H9 (cell line): ENCODE measurements at regions not wholly inside any gene's neighbourhood (a gene's known extent, or its start where the extent isn't known, plus 50 kb on each side); places are given as distances from the start of the nearest gene placed in this dataset.

Source experiments
- DNase-seq: peaks from one replicate; pipeline ENCODE4 v3.0.0-alpha.2; 2017
- H2AFZ ChIP-seq: one replicate; pipeline ENCODE4 v1.6.1; 2013; ENCODE audit warnings: mild to moderate bottlenecking, low read length, control low read depth, moderate library complexity
- H2AK5ac ChIP-seq: 2 replicates; pipeline ENCODE4 v1.6.1; 2013; ENCODE audit warnings: low read length, control low read depth, mixed read lengths; ENCODE audit not compliant: insufficient read length
- H2BK120ac ChIP-seq: one replicate; pipeline ENCODE4 v1.6.1; 2013; ENCODE audit warnings: low read depth, mild to moderate bottlenecking, low read length, control low read depth, inconsistent platforms; ENCODE audit not compliant: poor library complexity, severe bottlenecking
- H2BK12ac ChIP-seq: 2 replicates; pipeline ENCODE4 v1.6.1; 2013; ENCODE audit warnings: low read length, control low read depth, mixed read lengths, low read depth; ENCODE audit not compliant: insufficient read length
- H2BK15ac ChIP-seq: 2 replicates; pipeline ENCODE4 v1.6.1; 2013; ENCODE audit warnings: low read depth, low read length, control low read depth
- H2BK20ac ChIP-seq: one replicate; pipeline ENCODE4 v1.6.1; 2013; ENCODE audit warnings: low read depth, mild to moderate bottlenecking, low read length, control low read depth, inconsistent platforms; ENCODE audit not compliant: poor library complexity, severe bottlenecking
- H2BK5ac ChIP-seq: 2 replicates; pipeline ENCODE4 v1.6.1; 2013; ENCODE audit warnings: low read length, control low read depth, mixed read lengths; ENCODE audit not compliant: insufficient read length
- H3K14ac ChIP-seq: 2 replicates; pipeline ENCODE4 v1.6.1; 2013; ENCODE audit warnings: low read length, control low read depth; ENCODE audit not compliant: insufficient read depth
- H3K18ac ChIP-seq: 2 replicates; pipeline ENCODE4 v1.6.1; 2013; ENCODE audit warnings: low read depth, mild to moderate bottlenecking, mixed read lengths, low read length, control low read depth; ENCODE audit not compliant: insufficient read length
- H3K23ac ChIP-seq: 2 replicates; pipeline ENCODE4 v1.6.1; 2013; ENCODE audit warnings: low read length, control low read depth, mixed read lengths, low read depth; ENCODE audit not compliant: insufficient read length
- H3K23me2 ChIP-seq: 2 replicates; pipeline ENCODE4 v1.6.1; 2013; ENCODE audit warnings: low read depth, mild to moderate bottlenecking, mixed read lengths, low read length, control low read depth; ENCODE audit not compliant: insufficient read length, poor library complexity, severe bottlenecking
- H3K27ac ChIP-seq: 2 replicates; pipeline ENCODE4 v1.5.1; 2013; ENCODE audit warnings: low read length, control low read depth, mixed read lengths, low read depth; ENCODE audit not compliant: insufficient read length
- H3K27me3 ChIP-seq: 2 replicates; pipeline ENCODE4 v1.6.1; 2013; ENCODE audit warnings: low read length, control low read depth, inconsistent platforms; ENCODE audit not compliant: insufficient read depth
- H3K4ac ChIP-seq: 2 replicates; pipeline ENCODE4 v1.6.1; 2013; ENCODE audit warnings: low read depth, mild to moderate bottlenecking, control low read depth, inconsistent platforms, low read length, moderate library complexity
- H3K4me1 ChIP-seq: 2 replicates; pipeline ENCODE4 v1.6.1; 2013; ENCODE audit warnings: low read length, control low read depth, inconsistent platforms; ENCODE audit not compliant: insufficient read depth
- H3K4me2 ChIP-seq: 2 replicates; pipeline ENCODE4 v1.6.1; 2013; ENCODE audit warnings: low read length, control low read depth, mixed read lengths; ENCODE audit not compliant: insufficient read length, insufficient read depth
- H3K56ac ChIP-seq: 2 replicates; pipeline ENCODE4 v1.6.1; 2013; ENCODE audit warnings: low read depth, mild to moderate bottlenecking, mixed read lengths, low read length, control low read depth; ENCODE audit not compliant: insufficient read length
- H3K79me1 ChIP-seq: 2 replicates; pipeline ENCODE4 v1.6.1; 2013; ENCODE audit warnings: low read depth, mild to moderate bottlenecking, moderate library complexity, low read length, control low read depth, inconsistent platforms; ENCODE audit not compliant: insufficient read depth, poor library complexity, severe bottlenecking
- H3K79me2 ChIP-seq: 2 replicates; pipeline ENCODE4 v1.6.1; 2013; ENCODE audit warnings: low read length, control low read depth, inconsistent platforms; ENCODE audit not compliant: insufficient read depth
- H3K9ac ChIP-seq: 2 replicates; pipeline ENCODE4 v1.6.1; 2013; ENCODE audit warnings: low read length, control low read depth, mixed read lengths; ENCODE audit not compliant: insufficient read length; ENCODE audit errors: extremely low read depth
- H3K9me3 ChIP-seq: one replicate; pipeline ENCODE4 v1.6.1; 2013; ENCODE audit warnings: low read depth, low read length, inconsistent platforms; ENCODE audit not compliant: control insufficient read depth
- H3T11ph ChIP-seq: one replicate; pipeline ENCODE4 v1.6.1; 2013; ENCODE audit warnings: mild to moderate bottlenecking, low read length, control low read depth, inconsistent platforms
- H4K20me1 ChIP-seq: one replicate; pipeline ENCODE4 v1.6.1; 2013; ENCODE audit not compliant: control insufficient read depth, insufficient read length, insufficient read depth
- H4K5ac ChIP-seq: 2 replicates; pipeline ENCODE4 v1.6.1; 2013; ENCODE audit warnings: low read depth, mild to moderate bottlenecking, mixed read lengths, low read length, control low read depth; ENCODE audit not compliant: insufficient read length
- H4K8ac ChIP-seq: replicated peaks from 2 replicates; pipeline ENCODE4 v1.6.1; 2013; ENCODE audit warnings: low read length, control low read depth, mixed read lengths, low read depth; ENCODE audit not compliant: insufficient read length
- H4K91ac ChIP-seq: 2 replicates; pipeline ENCODE4 v1.6.1; 2013; ENCODE audit warnings: low read depth, mild to moderate bottlenecking, moderate library complexity, mixed read lengths, low read length, control low read depth; ENCODE audit not compliant: insufficient read length
- H3K27ac Mint-ChIP-seq, 3 experiments: 2 replicates in 2 of 3; 3 replicates in 1 of 3; pipeline ENCODE4 v1.8.0; 2020 to 2021; ENCODE audit warnings: mixed read lengths in 3 of 3, mild to moderate bottlenecking in 1 of 3, moderate library complexity in 1 of 3
- H3K27me3 Mint-ChIP-seq: 2 replicates; pipeline ENCODE4 v1.8.0; 2021; ENCODE audit warnings: low read depth, mild to moderate bottlenecking, moderate library complexity, mixed read lengths
- H3K36me3 Mint-ChIP-seq, 3 experiments: 2 replicates in 2 of 3; 3 replicates in 1 of 3; pipeline ENCODE4 v1.8.0; 2020 to 2021; ENCODE audit warnings: low read depth in 3 of 3, mixed read lengths in 3 of 3; ENCODE audit not compliant: insufficient read depth in 1 of 3
- H3K4me1 Mint-ChIP-seq, 2 experiments: 2 replicates each; pipeline ENCODE4 v1.8.0; 2020; ENCODE audit warnings: mixed read lengths in 2 of 2
- H3K4me3 Mint-ChIP-seq, 2 experiments: 2 replicates in 1 of 2; 3 replicates in 1 of 2; pipeline ENCODE4 v1.8.0; 2020 to 2021; ENCODE audit warnings: mild to moderate bottlenecking in 2 of 2, mixed read lengths in 2 of 2, moderate library complexity in 1 of 2
- H3K9me3 Mint-ChIP-seq, 2 experiments: 2 replicates in 1 of 2; 3 replicates in 1 of 2; pipeline ENCODE4 v1.8.0; 2020; ENCODE audit warnings: mild to moderate bottlenecking in 2 of 2, mixed read lengths in 2 of 2, moderate library complexity in 1 of 2
- CTCF ChIP-seq: fragments of 200-600 bp; sonication (generic); conservative IDR thresholded peaks from 3 replicates; pipeline ENCODE4 v1.8.0; 2021; ENCODE audit warnings: antibody characterized with exemption, mild to moderate bottlenecking
- WGBS: extraction: QIAGEN DNeasy Blood & Tissue Kit; methylation state at CpG from one replicate; pipeline ENCODE4 v1.1.7; 2013; ENCODE audit warnings: missing lambda C conversion rate, low lambda C conversion rate, mixed read lengths; ENCODE audit not compliant: insufficient read length; ENCODE audit errors: extremely low coverage; 5-methylcytosine and 5-hydroxymethylcytosine counted together

- Histone ChIP-seq H4K5ac (no peak overlapping the region), H2BK120ac (no peak overlapping the region), H3T11ph (no peak overlapping the region), H4K8ac (no peak overlapping the region), H3K27me3 (no peaks in the 10 kb centered on the region), H3K9me3 (no peaks in the 10 kb centered on the region), H3K79me1 (no peaks in the 10 kb centered on the region), H3K23ac (no peak overlapping the region), H4K20me1 (no peaks in the 10 kb centered on the region), H2BK15ac (no peak overlapping the region), H3K14ac (no peak overlapping the region), H3K4me1 (no peaks in the 10 kb centered on the region), H3K79me2 (no peaks in the 10 kb centered on the region), H4K91ac (no peak overlapping the region), H2BK12ac (no peak overlapping the region), H3K9ac (no peak overlapping the region), H3K4ac (no peak overlapping the region), H3K23me2 (no peaks in the 10 kb centered on the region), H3K18ac (no peak overlapping the region), H3K4me2 (no peak overlapping the region), H2BK5ac (no peak overlapping the region), H2AFZ (no peak overlapping the region), H3K56ac (no peak overlapping the region), H2AK5ac (no peak overlapping the region), H3K27ac (no peak overlapping the region), H2BK20ac (no peak overlapping the region)
- Mint-ChIP-seq H3K27me3 (peaks cover 8% of the 10 kb centered on the region), H3K9me3 (no peaks in the 10 kb centered on the region; a peak in 1 of 5 replicates), H3K4me1 (0 out of 4 replicates have a peak, but pooled peaks cover 0 to under 1% of the 10 kb centered on the region in 2 experiments), H3K4me3 (no peak overlapping the region), H3K27ac (no peak overlapping the region), H3K36me3 (no peaks in the 10 kb centered on the region; a peak in 1 of 7 replicates)
- WGBS = no CpG with 5 or more reads among the region's 7 CpGs
- no peak for DNase-seq
- no peak for TF ChIP-seq CTCF
Measured at GRCh38 chr5:2381070-2381469, 370.4 kb downstream of the IRX2 start.
